Keratinocyte (primary cell): ENCODE measurements at regions not wholly inside any gene's neighbourhood (a gene's known extent, or its start where the extent isn't known, plus 50 kb on each side); places are given as distances from the start of the nearest gene placed in this dataset.

Experiments used
- DNase-seq: peaks from one replicate; pipeline ENCODE4 v3.0.0-alpha.2; 2011; ENCODE audit warnings: low read depth, missing footprints, low spot score
- FAIRE-seq: peaks from 2 replicates; lab custom pipeline; 2011; peaks lifted over from hg19 to GRCh38; lab: Jason Lieb, UNC
- H2AFZ ChIP-seq: 2 replicates; pipeline ENCODE4 v1.6.0; 2012; ENCODE audit warnings: low read length, control low read depth, inconsistent platforms; ENCODE audit not compliant: control insufficient read depth
- H3K27ac ChIP-seq: 2 replicates; pipeline ENCODE4 v1.5.1; 2011; ENCODE audit warnings: low read length; ENCODE audit not compliant: control insufficient read depth, insufficient read depth
- H3K27me3 ChIP-seq: 3 replicates; pipeline ENCODE4 v1.6.0; 2011; ENCODE audit warnings: low read length; ENCODE audit not compliant: control insufficient read depth, insufficient read depth; ENCODE audit errors: extremely low read depth
- H3K36me3 ChIP-seq, 2 experiments: 2 replicates in 1 of 2; 3 replicates in 1 of 2; pipeline ENCODE4 v1.5.1; 2011; ENCODE audit warnings: low read length in 2 of 2, mild to moderate bottlenecking in 1 of 2; ENCODE audit not compliant: control insufficient read depth in 2 of 2, insufficient read depth in 2 of 2; ENCODE audit errors: extremely low read depth in 1 of 2
- H3K4me1 ChIP-seq: 3 replicates; pipeline ENCODE4 v1.5.1; 2011; ENCODE audit warnings: low read length; ENCODE audit not compliant: control insufficient read depth, insufficient read depth; ENCODE audit errors: extremely low read depth
- H3K4me2 ChIP-seq: 3 replicates; pipeline ENCODE4 v1.6.0; 2011; ENCODE audit warnings: low read depth, low read length; ENCODE audit not compliant: control insufficient read depth, insufficient read depth; ENCODE audit errors: extremely low read depth
- H3K4me3 ChIP-seq, 3 experiments: fragments of 200-600 bp in 1 of 3; sonication (generic) in 1 of 3; 2 replicates in 2 of 3; 3 replicates in 1 of 3; pipeline ENCODE4 v1.5.1; 2011 to 2016; ENCODE audit warnings: low read length in 3 of 3, mild to moderate bottlenecking in 3 of 3, control low read depth in 2 of 3, inconsistent platforms in 1 of 3, low read depth in 1 of 3, mixed read lengths in 1 of 3, mixed run types in 1 of 3, moderate library complexity in 1 of 3; ENCODE audit not compliant: control insufficient read depth in 2 of 3, insufficient read depth in 2 of 3; ENCODE audit errors: extremely low read depth in 1 of 3
- H3K79me2 ChIP-seq: 2 replicates; pipeline ENCODE4 v1.6.0; 2012; ENCODE audit warnings: low read length; ENCODE audit not compliant: control insufficient read depth, insufficient read depth
- H3K9ac ChIP-seq: 3 replicates; pipeline ENCODE4 v1.6.0; 2011; ENCODE audit warnings: low read length; ENCODE audit not compliant: control insufficient read depth, insufficient read depth; ENCODE audit errors: extremely low read depth
- H3K9me1 ChIP-seq: 3 replicates; pipeline ENCODE4 v1.6.0; 2011; ENCODE audit warnings: low read length; ENCODE audit not compliant: control insufficient read depth, insufficient read depth; ENCODE audit errors: extremely low read depth
- H3K9me3 ChIP-seq: 2 replicates; pipeline ENCODE4 v1.5.1; 2012; ENCODE audit warnings: low read depth, low read length; ENCODE audit not compliant: control insufficient read depth
- H4K20me1 ChIP-seq: 3 replicates; pipeline ENCODE4 v1.6.0; 2011; ENCODE audit warnings: low read length; ENCODE audit not compliant: control insufficient read depth, insufficient read depth; ENCODE audit errors: extremely low read depth
- EZH2 ChIP-seq: IDR thresholded peaks from one replicate; pipeline ENCODE4 v1.6.1; 2012; ENCODE audit warnings: inconsistent platforms, mild to moderate bottlenecking, low read length, moderate library complexity
- dilution Hi-C: fragments of 300-500 bp; cut with MboI; formaldehyde crosslinking; loops from one replicate; pipeline ENCODE4 v1.7.0; 2020; ENCODE audit warnings: low sequenced_read_pairs; ENCODE audit not compliant: extremely low pct_ligation_motif_present
- TF ChIP-seq, protein P1 (sequence below), 3 experiments: IDR thresholded peaks in 1 of 3; conservative IDR thresholded peaks in 1 of 3; optimal IDR thresholded peaks in 1 of 3; 2 replicates in 2 of 3; 3 replicates in 1 of 3; pipeline versions ENCODE3 to v1.5.1; 2011; ENCODE audit warnings: low read length in 3 of 3, mild to moderate bottlenecking in 3 of 3, moderate library complexity in 2 of 3, control low read depth in 1 of 3, inconsistent platforms in 1 of 3; ENCODE audit not compliant: insufficient read depth in 2 of 3; ENCODE audit errors: extremely low read depth in 1 of 3

DNA sequence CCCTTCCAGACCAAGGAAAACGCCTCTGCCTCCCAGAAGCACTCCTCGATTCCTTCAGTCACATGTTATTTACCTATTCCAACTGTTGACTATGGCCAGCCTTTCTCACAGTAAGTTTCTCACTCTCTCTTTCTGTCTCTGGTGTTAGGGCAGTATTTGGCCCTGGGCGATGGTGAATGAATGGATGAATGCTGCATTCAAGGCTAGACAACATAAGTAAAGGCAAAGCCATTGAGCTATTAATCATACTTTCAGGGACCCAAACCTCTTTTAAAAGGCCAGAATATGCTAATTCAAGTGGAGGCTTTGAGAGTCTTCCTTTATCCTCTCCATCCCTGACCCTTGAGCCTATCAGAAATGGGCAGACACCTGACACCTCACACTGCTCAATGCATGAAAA lies 78.5 kb downstream of the SEC61B start:
- TF ChIP-seq EZH2, result no peak
- TF ChIP-seq, protein P1, sequence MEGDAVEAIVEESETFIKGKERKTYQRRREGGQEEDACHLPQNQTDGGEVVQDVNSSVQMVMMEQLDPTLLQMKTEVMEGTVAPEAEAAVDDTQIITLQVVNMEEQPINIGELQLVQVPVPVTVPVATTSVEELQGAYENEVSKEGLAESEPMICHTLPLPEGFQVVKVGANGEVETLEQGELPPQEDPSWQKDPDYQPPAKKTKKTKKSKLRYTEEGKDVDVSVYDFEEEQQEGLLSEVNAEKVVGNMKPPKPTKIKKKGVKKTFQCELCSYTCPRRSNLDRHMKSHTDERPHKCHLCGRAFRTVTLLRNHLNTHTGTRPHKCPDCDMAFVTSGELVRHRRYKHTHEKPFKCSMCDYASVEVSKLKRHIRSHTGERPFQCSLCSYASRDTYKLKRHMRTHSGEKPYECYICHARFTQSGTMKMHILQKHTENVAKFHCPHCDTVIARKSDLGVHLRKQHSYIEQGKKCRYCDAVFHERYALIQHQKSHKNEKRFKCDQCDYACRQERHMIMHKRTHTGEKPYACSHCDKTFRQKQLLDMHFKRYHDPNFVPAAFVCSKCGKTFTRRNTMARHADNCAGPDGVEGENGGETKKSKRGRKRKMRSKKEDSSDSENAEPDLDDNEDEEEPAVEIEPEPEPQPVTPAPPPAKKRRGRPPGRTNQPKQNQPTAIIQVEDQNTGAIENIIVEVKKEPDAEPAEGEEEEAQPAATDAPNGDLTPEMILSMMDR (optimal IDR thresholded peaks at IDR 0.05 in 1 of 3, IDR thresholded peaks at IDR 0.05 in 1 of 3, conservative IDR thresholded peaks at IDR 0.05 in 1 of 3; ENCODE audit: extremely low read depth in 1 of 3, insufficient read depth in 2 of 3, low read length in 3 of 3), result no peak
- Histone ChIP-seq H4K20me1 (no peaks in the 10 kb centered on the region), H3K9ac (no peak overlapping the region), H3K27me3 (peaks cover 5% of the 10 kb centered on the region), H3K9me1 (no peaks in the 10 kb centered on the region), H3K36me3 (no peaks in the 10 kb centered on the region), H2AFZ (no peak overlapping the region), H3K4me3 (no peak overlapping the region), H3K9me3 (no peaks in the 10 kb centered on the region), H3K27ac (no peak overlapping the region), H3K4me2 (no peak overlapping the region), H3K4me1 (no peaks in the 10 kb centered on the region), H3K79me2 (no peaks in the 10 kb centered on the region)
- dilution Hi-C loops, result no loop called here
- FAIRE-seq (no peak), DNase-seq (no peak)

DNA sequence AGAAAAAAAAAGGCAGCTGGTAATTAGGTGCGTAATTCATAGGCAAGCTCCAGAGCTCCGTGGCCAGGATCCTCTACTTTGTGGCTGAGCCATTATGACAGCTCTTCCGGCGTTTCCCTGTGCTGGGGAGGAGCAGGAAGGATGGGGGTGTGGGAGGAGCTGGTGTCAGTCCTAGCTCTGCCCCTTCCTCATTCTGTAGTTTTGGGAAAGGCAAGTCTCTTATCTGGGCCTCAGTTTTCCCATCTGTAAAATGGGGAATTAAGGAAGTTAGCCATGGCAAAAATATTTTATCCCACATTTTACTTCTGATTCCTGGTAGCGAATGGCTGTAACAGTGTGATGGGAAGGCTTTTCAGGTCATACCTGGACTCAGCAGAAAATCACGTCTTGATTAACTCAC lies 81.1 kb downstream of the SEC61B start:
- H3K4me3 ChIP-seq, result no peak overlapping the region
- dilution Hi-C loops, result no loop called here
- FAIRE-seq, result no peak

More for the DNA sequence above, 81.1 kb downstream of the SEC61B start:
- Histone ChIP-seq H2AFZ (no peak overlapping the region), H4K20me1 (no peaks in the 10 kb centered on the region), H3K9me3 (no peaks in the 10 kb centered on the region), H3K36me3 (no peaks in the 10 kb centered on the region), H3K27me3 (no peaks in the 10 kb centered on the region), H3K4me1 (no peaks in the 10 kb centered on the region), H3K27ac (no peak overlapping the region), H3K4me2 (no peak overlapping the region), H3K9me1 (no peaks in the 10 kb centered on the region), H3K9ac (no peak overlapping the region), H3K79me2 (no peaks in the 10 kb centered on the region)
- TF ChIP-seq, protein P1 (optimal IDR thresholded peaks at IDR 0.05 in 1 of 3, IDR thresholded peaks at IDR 0.05 in 1 of 3, conservative IDR thresholded peaks at IDR 0.05 in 1 of 3; ENCODE audit: extremely low read depth in 1 of 3, insufficient read depth in 2 of 3, low read length in 3 of 3), result no peak
- TF ChIP-seq EZH2, result no peak
- no peak for DNase-seq
